Spleen (tissue), 11 donors: ENCODE measurements at regions not wholly inside any gene's neighbourhood (a gene's known extent, or its start where the extent isn't known, plus 50 kb on each side); places are given as distances from the start of the nearest gene placed in this dataset.

Experiments used
- DNase-seq: peaks from one replicate; pipeline ENCODE4 v3.0.0-alpha.2; 2020
- H3K27ac ChIP-seq, 8 donors: fragments of 200-600 bp; sonication (generic) in 7 of 8; 1 replicate in 4 of 8; 2 replicates in 4 of 8; pipeline versions ENCODE4 v1.5.0 to v1.8.0; 2016 to 2021; ENCODE audit warnings: inconsistent platforms in 4 of 8, mild to moderate bottlenecking in 4 of 8, moderate library complexity in 1 of 8
- H3K27me3 ChIP-seq, 7 donors: fragments of 200-600 bp; sonication (generic) in 6 of 7; replicated peaks in 1 of 7; 1 replicate in 4 of 7; 2 replicates in 3 of 7; pipeline versions ENCODE4 v1.5.0 to v1.8.0; 2016 to 2021; ENCODE audit warnings: inconsistent platforms in 3 of 7, mild to moderate bottlenecking in 1 of 7
- H3K36me3 ChIP-seq, 6 donors: fragments of 200-600 bp; sonication (generic) in 5 of 6; 1 replicate in 4 of 6; 2 replicates in 2 of 6; pipeline versions ENCODE4 v1.5.0 to v1.8.0; 2016 to 2021; ENCODE audit warnings: inconsistent platforms in 2 of 6
- H3K4me1 ChIP-seq, 6 donors: fragments of 200-600 bp; sonication (generic) in 5 of 6; 1 replicate in 3 of 6; 2 replicates in 3 of 6; pipeline versions ENCODE4 v1.5.0 to v1.8.0; 2016 to 2021; ENCODE audit warnings: inconsistent platforms in 3 of 6
- H3K4me3 ChIP-seq, 8 donors: fragments of 200-600 bp; sonication (generic) in 7 of 8; 1 replicate in 4 of 8; 2 replicates in 4 of 8; pipeline versions ENCODE4 v1.5.0 to v1.8.0; 2016 to 2021; ENCODE audit warnings: inconsistent platforms in 4 of 8, mild to moderate bottlenecking in 4 of 8, moderate library complexity in 2 of 8
- H3K9me3 ChIP-seq, 8 donors: fragments of 200-600 bp; sonication (generic) in 7 of 8; 1 replicate in 4 of 8; 2 replicates in 4 of 8; pipeline versions ENCODE4 v1.5.0 to v1.8.0; 2016 to 2021; ENCODE audit warnings: inconsistent platforms in 4 of 8
- CTCF ChIP-seq, 11 experiments: fragments of 200-600 bp in 7 of 11; fragments of 450-650 bp in 4 of 11; sonication (generic) in 4 of 11; IDR thresholded peaks in 8 of 11; conservative IDR thresholded peaks in 3 of 11; 1 replicate in 7 of 11; 2 replicates in 4 of 11; pipeline versions ENCODE4 v1.4.0 to v1.8.0; 2016 to 2021; ENCODE audit warnings: antibody characterized with exemption in 11 of 11, inconsistent platforms in 4 of 11, mild to moderate bottlenecking in 1 of 11
- POLR2A ChIP-seq, 3 donors: fragments of 450-650 bp; IDR thresholded peaks; one replicate each; pipeline ENCODE4 v1.5.1; 2017; ENCODE audit warnings: antibody characterized with exemption in 3 of 3, mild to moderate bottlenecking in 1 of 3
- POLR2AphosphoS5 ChIP-seq, 3 donors: sonication (generic); formaldehyde crosslinking; IDR thresholded peaks; one replicate each; pipeline ENCODE4 v1.5.1; 2017; ENCODE audit warnings: antibody characterized with exemption in 3 of 3
- WGBS, 5 donors: extraction: QIAGEN DNeasy Blood & Tissue Kit in 3 of 5; methylation state at CpG; one replicate each; pipeline versions ENCODE4 v1.1.5 to v1.1.7; 2013 to 2018; 5-methylcytosine and 5-hydroxymethylcytosine counted together
- intact Hi-C: fragments of 100-400 bp; cut with DNase I; formaldehyde crosslinking; loops from one replicate; pipeline ENCODE4 v1.15.0; 2023; ENCODE audit warnings: low total_unique reads
- donor health status: healthy with polysubstance abuse.
- donor health status: DM: no; HTN: no; CAD: no; lungs with moderate emphysema.
- donor health status: DM: no; HTN: no; CAD: no.
- donor health status: Bipolar disorder and iron deficiency.
- donor health status: healthy.
- donor health status: DM: no; HTN: no; CAD: no.
- donor health status: DM: yes; HTN: yes; CAD: no.

GRCh38 chr4:124964251-124964650 lies 251.7 kb upstream of the ANKRD50 start:
- Histone ChIP-seq H3K4me3 (no peak overlapping the region), H3K4me1 (no peaks in the 10 kb centered on the region), H3K27me3 (no peaks in the 10 kb centered on the region), H3K36me3 (no peaks in the 10 kb centered on the region), H3K27ac (no peak overlapping the region), H3K9me3 (peaks cover 5 to 31% (median 20%) of the 10 kb centered on the region in 8 donors)
- intact Hi-C loops, result no loop called here
- TF ChIP-seq POLR2A (IDR thresholded peaks at IDR 0.05) (no peak), POLR2AphosphoS5 (IDR thresholded peaks at IDR 0.05) (no peak), CTCF (IDR thresholded peaks at IDR 0.05 in 8 of 11, conservative IDR thresholded peaks at IDR 0.05 in 3 of 11) (no peak)
- no peak for DNase-seq
- WGBS, 5 donors, result 81 to 91% (median 90%) methylated on average over 2 of the region's 2 CpGs

- no peak overlapping the region for H3K27ac ChIP-seq
- H3K36me3 ChIP-seq, result no peaks in the 10 kb centered on the region
- TF ChIP-seq POLR2A (IDR thresholded peaks at IDR 0.05) (no peak), POLR2AphosphoS5 (IDR thresholded peaks at IDR 0.05) (no peak), CTCF (IDR thresholded peaks at IDR 0.05 in 8 of 11, conservative IDR thresholded peaks at IDR 0.05 in 3 of 11) (no peak)
- H3K27me3 ChIP-seq, result no peaks in the 10 kb centered on the region
- no peaks in the 10 kb centered on the region for H3K4me1 ChIP-seq
- DNase-seq, result no peak
- intact Hi-C loops, result no loop called here
- no peak overlapping the region for H3K4me3 ChIP-seq
- WGBS, 5 donors, result 70 to 92% (median 80%) methylated on average over 4 of the region's 4 CpGs
- H3K9me3 ChIP-seq, result peaks cover 5 to 36% (median 20%) of the 10 kb centered on the region in 8 donors
These were observed 248.7 kb upstream of the ANKRD50 start for GRCh38 chr4:124961138-124961750.

GRCh38 chr4:124958847-124959246 lies 246.3 kb upstream of the ANKRD50 start:
- intact Hi-C loops, result no loop called here
- Histone ChIP-seq H3K27me3 (no peaks in the 10 kb centered on the region), H3K4me3 (no peak overlapping the region), H3K36me3 (no peaks in the 10 kb centered on the region), H3K9me3 (peaks cover 5 to 36% (median 20%) of the 10 kb centered on the region in 8 donors), H3K4me1 (no peaks in the 10 kb centered on the region), H3K27ac (no peak overlapping the region)
- 75 to 91% (median 88%) methylated on average over 1 of the region's 1 CpG for WGBS, 5 donors
- no peak for DNase-seq
- TF ChIP-seq POLR2AphosphoS5 (IDR thresholded peaks at IDR 0.05), result no peak
- no peak for TF ChIP-seq CTCF (IDR thresholded peaks at IDR 0.05 in 8 of 11, conservative IDR thresholded peaks at IDR 0.05 in 3 of 11)
- TF ChIP-seq POLR2A (IDR thresholded peaks at IDR 0.05), result no peak

GRCh38 chr4:124955476-124955875 lies 242.9 kb upstream of the ANKRD50 start:
- peaks cover 0 to 20% (median 5%) of the 10 kb centered on the region in 8 donors for H3K9me3 ChIP-seq
- intact Hi-C loops, result no loop called here
- no peak for DNase-seq
- H3K27me3 ChIP-seq, result no peaks in the 10 kb centered on the region
- no peaks in the 10 kb centered on the region for H3K36me3 ChIP-seq
- H3K4me1 ChIP-seq, result no peaks in the 10 kb centered on the region
- H3K27ac ChIP-seq, result no peak overlapping the region
- TF ChIP-seq CTCF (IDR thresholded peaks at IDR 0.05 in 8 of 11, conservative IDR thresholded peaks at IDR 0.05 in 3 of 11) (no peak), POLR2A (IDR thresholded peaks at IDR 0.05) (no peak), POLR2AphosphoS5 (IDR thresholded peaks at IDR 0.05) (no peak)
- no peak overlapping the region for H3K4me3 ChIP-seq
- 46 to 65% (median 56%) methylated on average over 2 of the region's 2 CpGs for WGBS, 5 donors
